ENCODE measurements at regions not wholly inside any gene's neighbourhood (a gene's known extent, or its start where the extent isn't known, plus 50 kb on each side); places are given as distances from the start of the nearest gene placed in this dataset.
A peak's percentile ranks its signal among the peaks of the same experiment; 100 is the strongest.

DNA sequence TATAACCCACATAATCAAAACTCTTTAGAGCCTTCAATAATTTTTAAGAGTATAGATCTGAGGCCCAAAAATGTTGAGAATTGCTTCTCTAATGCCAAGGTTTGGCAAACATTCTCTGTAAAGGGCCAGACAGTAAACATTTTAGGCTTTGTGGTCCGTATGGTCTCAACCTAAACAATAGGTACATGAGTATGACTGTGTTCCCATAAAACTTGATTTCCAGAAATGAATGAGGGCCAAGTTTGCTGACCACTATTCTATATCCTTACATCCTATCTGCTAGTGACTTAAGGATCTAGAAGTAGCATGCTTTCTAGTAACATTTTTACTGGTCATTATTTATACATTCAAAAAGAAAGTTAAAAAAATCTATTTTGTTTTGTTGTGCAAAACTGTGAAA lies 58.9 kb downstream of the MPP7 start:
- intact Hi-C loops (cut with DNase I), result loop anchor here in 2 of 4 donors (5.0 to 10.0 kb wide), 2 partner anchors 59 to 687 kb away; no protein-coding TSS in a partner anchor
- H3K36me3 ChIP-seq, result no peaks in the 10 kb centered on the region
- no peak overlapping the region for H3K27ac ChIP-seq
- TF ChIP-seq EP300 (IDR thresholded peaks at IDR 0.05) (no peak), POLR2A (IDR thresholded peaks at IDR 0.05) (no peak)
- TF ChIP-seq, protein P1, sequence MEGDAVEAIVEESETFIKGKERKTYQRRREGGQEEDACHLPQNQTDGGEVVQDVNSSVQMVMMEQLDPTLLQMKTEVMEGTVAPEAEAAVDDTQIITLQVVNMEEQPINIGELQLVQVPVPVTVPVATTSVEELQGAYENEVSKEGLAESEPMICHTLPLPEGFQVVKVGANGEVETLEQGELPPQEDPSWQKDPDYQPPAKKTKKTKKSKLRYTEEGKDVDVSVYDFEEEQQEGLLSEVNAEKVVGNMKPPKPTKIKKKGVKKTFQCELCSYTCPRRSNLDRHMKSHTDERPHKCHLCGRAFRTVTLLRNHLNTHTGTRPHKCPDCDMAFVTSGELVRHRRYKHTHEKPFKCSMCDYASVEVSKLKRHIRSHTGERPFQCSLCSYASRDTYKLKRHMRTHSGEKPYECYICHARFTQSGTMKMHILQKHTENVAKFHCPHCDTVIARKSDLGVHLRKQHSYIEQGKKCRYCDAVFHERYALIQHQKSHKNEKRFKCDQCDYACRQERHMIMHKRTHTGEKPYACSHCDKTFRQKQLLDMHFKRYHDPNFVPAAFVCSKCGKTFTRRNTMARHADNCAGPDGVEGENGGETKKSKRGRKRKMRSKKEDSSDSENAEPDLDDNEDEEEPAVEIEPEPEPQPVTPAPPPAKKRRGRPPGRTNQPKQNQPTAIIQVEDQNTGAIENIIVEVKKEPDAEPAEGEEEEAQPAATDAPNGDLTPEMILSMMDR (IDR thresholded peaks at IDR 0.05), result no peak
- no peak overlapping the region for H3K4me3 ChIP-seq
- no peak for DNase-seq
- H3K9me3 ChIP-seq, result no peaks in the 10 kb centered on the region
- no peaks in the 10 kb centered on the region for H3K27me3 ChIP-seq
- no peaks in the 10 kb centered on the region for H3K4me1 ChIP-seq (ENCODE audit: insufficient read depth)
- 65 to 87% (median 84%) methylated on average over 1 of the region's 1 CpG for WGBS, 3 donors

DNA sequence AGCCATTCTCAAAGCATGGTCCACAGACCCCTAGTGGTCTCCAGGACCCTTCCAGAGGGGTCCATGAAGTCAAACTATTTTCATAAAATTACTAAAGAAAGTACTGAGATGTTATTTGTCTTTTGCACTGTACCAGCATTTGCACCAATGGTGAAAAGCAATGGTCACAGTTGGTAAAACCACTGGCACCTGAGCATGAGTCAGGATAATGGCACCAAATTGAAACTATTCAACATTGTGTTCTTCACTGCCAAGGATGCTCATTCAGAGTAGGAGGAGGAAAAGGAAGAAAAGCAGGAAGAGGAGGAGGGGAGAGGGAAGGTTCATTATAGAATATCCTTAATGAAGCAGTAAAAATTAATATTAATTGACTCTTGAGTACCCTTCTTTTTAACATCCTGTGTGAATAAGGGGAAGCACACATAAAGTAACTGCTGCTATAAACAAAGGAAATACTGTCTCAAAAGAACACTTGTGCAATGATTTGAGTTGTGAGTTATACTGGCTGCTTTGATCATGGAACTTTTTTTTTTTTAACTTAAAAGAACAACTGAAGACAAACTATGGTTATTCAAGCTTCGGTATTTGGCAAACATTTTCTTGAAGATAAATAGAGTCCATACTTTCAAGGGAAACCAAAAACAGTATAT lies 60.2 kb downstream of the MPP7 start:
- Histone ChIP-seq H3K27me3 (no peaks in the 10 kb centered on the region), H3K4me1 (ENCODE audit: insufficient read depth) (no peaks in the 10 kb centered on the region), H3K36me3 (no peaks in the 10 kb centered on the region), H3K4me3 (no peak overlapping the region), H3K9me3 (no peaks in the 10 kb centered on the region), H3K27ac (no peak overlapping the region)
- 32 to 57% (median 47%) methylated on average over 1 of the region's 1 CpG for WGBS, 3 donors
- intact Hi-C loops (cut with DNase I), result loop anchor here in 2 of 4 donors (5.0 to 10.0 kb wide), 2 partner anchors 58 to 685 kb away; no protein-coding TSS in a partner anchor
- TF ChIP-seq EP300 (IDR thresholded peaks at IDR 0.05), result no peak
- TF ChIP-seq POLR2A (IDR thresholded peaks at IDR 0.05), result no peak
- TF ChIP-seq, protein P1 (IDR thresholded peaks at IDR 0.05), result no peak
- DNase-seq, result no peak

DNA sequence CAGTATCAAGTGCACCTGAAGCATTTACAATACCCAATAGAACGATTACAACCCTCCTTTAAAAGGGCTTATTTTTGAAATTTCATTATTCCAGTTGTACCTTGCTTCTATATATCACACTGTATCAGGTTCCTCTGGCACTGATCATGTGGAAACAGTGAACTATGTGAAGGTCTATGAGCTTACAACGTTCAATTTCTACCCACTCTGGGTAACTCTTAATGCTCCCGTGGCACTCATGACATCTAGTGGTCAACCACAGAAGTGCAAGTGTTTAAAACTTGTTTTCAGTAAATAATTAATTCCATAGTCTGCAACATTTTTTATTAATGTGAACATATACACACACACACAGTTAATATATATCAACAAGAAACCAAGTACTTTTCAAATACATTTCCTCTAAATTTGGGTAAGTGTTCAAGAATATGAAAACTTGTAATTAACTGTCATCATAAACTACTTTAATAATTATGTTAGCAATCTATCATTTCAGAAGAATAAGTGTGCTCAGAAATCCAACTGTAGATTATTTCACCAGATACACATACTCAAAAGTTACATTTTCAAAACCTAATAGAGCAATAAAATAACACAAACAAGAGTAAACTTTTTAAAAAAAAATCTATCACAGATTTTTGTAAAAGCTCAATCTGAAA lies 61.0 kb downstream of the MPP7 start:
- intact Hi-C loops (cut with DNase I), result loop anchor here in 2 of 4 donors (5.0 to 10.0 kb wide), 2 partner anchors 57 to 685 kb away; no protein-coding TSS in a partner anchor
- no peak overlapping the region for H3K4me3 ChIP-seq
- TF ChIP-seq, protein P1 (IDR thresholded peaks at IDR 0.05), result peak; percentile 89 to 92 (median 91)
- TF ChIP-seq EP300 (IDR thresholded peaks at IDR 0.05), result no peak
- TF ChIP-seq POLR2A (IDR thresholded peaks at IDR 0.05), result no peak
- WGBS, 3 donors, result 8 to 13% (median 10%) methylated on average over 3 of the region's 3 CpGs
- peak in 1 of 5 donors; percentile 46 for DNase-seq
- no peaks in the 10 kb centered on the region for H3K4me1 ChIP-seq (ENCODE audit: insufficient read depth)
- no peak overlapping the region for H3K27ac ChIP-seq
- H3K9me3 ChIP-seq, result no peaks in the 10 kb centered on the region
- H3K27me3 ChIP-seq, result no peaks in the 10 kb centered on the region
- no peaks in the 10 kb centered on the region for H3K36me3 ChIP-seq

DNA sequence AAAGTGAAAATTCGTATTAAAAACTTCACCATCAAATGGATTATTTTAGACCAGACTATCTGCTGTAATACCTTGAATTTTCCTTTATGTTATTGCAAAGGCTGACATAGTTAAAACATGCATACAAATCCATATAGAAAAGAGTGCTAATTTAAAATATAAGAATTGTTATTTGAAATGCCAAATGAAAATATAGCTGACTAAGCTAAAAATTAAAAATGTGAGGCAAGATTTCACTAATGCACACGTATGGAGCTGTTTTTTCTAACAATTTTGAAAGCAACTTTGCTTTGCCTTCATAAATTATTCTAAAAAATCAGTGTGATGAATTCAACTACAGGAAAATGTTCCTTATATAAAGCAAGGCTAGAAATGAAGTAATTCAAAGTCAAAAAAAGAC lies 62.5 kb downstream of the MPP7 start:
- Histone ChIP-seq H3K9me3 (no peaks in the 10 kb centered on the region), H3K4me1 (ENCODE audit: insufficient read depth) (no peaks in the 10 kb centered on the region), H3K27me3 (no peaks in the 10 kb centered on the region), H3K27ac (no peak overlapping the region), H3K4me3 (no peak overlapping the region), H3K36me3 (no peaks in the 10 kb centered on the region)
- WGBS, 3 donors, result 89 to 93% (median 92%) methylated on average over 2 of the region's 2 CpGs
- no peak for DNase-seq
- no peak for TF ChIP-seq EP300 (IDR thresholded peaks at IDR 0.05)
- TF ChIP-seq, protein P1 (IDR thresholded peaks at IDR 0.05), result no peak
- TF ChIP-seq POLR2A (IDR thresholded peaks at IDR 0.05), result no peak
- intact Hi-C loops (cut with DNase I), result loop anchor here in 2 of 4 donors (5.0 to 10.0 kb wide), 2 partner anchors 56 to 683 kb away; no protein-coding TSS in a partner anchor
